MM.1S (cell line): ENCODE measurements at regions not wholly inside any gene's neighbourhood (a gene's known extent, or its start where the extent isn't known, plus 50 kb on each side); places are given as distances from the start of the nearest gene placed in this dataset.

ENCODE experiments used
- EZH2 ChIP-seq: fragments of 300-600 bp; sonication (generic); optimal IDR thresholded peaks from 2 replicates; pipeline ENCODE3; 2017; ENCODE audit warnings: low read depth, mild to moderate bottlenecking, antibody characterized with exemption, low read length, mixed read lengths
- TF ChIP-seq, protein P1 (sequence below): fragments of 300-600 bp; sonication (generic); IDR thresholded peaks from 2 replicates; pipeline ENCODE4 v1.5.1; 2016; ENCODE audit warnings: antibody characterized with exemption, low read length, mixed read lengths

DNA sequence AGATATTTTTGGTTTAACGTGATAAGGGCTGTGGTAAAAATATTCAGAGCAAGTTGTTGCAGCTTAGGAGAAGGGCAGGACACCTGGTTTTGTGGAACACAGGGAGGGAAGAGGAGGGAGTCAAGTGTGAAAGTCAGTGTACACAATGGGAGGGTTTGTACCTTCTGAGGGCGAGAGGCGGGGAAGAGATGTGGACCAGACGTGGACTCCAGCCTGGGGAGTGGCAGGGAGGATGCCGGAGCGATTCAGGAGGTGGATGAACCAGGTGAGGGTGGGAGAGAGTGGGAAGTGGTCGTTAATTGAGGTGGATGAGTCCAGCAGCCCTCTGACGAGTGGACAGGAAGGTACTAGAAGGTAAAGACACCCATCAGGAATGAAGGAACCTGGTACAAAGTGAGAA, 52.2 kb upstream of the IRF2BP2 start:
- TF ChIP-seq EZH2: no peak
- TF ChIP-seq, protein P1, sequence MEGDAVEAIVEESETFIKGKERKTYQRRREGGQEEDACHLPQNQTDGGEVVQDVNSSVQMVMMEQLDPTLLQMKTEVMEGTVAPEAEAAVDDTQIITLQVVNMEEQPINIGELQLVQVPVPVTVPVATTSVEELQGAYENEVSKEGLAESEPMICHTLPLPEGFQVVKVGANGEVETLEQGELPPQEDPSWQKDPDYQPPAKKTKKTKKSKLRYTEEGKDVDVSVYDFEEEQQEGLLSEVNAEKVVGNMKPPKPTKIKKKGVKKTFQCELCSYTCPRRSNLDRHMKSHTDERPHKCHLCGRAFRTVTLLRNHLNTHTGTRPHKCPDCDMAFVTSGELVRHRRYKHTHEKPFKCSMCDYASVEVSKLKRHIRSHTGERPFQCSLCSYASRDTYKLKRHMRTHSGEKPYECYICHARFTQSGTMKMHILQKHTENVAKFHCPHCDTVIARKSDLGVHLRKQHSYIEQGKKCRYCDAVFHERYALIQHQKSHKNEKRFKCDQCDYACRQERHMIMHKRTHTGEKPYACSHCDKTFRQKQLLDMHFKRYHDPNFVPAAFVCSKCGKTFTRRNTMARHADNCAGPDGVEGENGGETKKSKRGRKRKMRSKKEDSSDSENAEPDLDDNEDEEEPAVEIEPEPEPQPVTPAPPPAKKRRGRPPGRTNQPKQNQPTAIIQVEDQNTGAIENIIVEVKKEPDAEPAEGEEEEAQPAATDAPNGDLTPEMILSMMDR: no peak
